SK-N-SH (cell line): ENCODE measurements at regions not wholly inside any gene's neighbourhood (a gene's known extent, or its start where the extent isn't known, plus 50 kb on each side); places are given as distances from the start of the nearest gene placed in this dataset.

Source experiments
- CTCF ChIA-PET: fragments of 300-600, 350-600 bp; formaldehyde crosslinking; extraction: SDS; loops from one replicate; lab custom pipeline; 2021; lab: Yijun Ruan, JAX
- POLR2A ChIA-PET: fragments of 350-600 bp; sonication (Branson Sonifier 250); formaldehyde crosslinking; extraction: SDS; loops from one replicate; lab custom pipeline; 2020; ENCODE audit warnings: antibody characterized with exemption, inconsistent platforms; lab: Yijun Ruan, JAX
- DNase-seq: peaks from one replicate; pipeline ENCODE4 v3.0.0; 2012
- H2AFZ ChIP-seq: fragments of 200-600 bp; sonication (generic); 2 replicates; pipeline ENCODE4 v1.8.1; 2016; ENCODE audit warnings: antibody characterized with exemption, mild to moderate bottlenecking, low read depth
- H3F3A ChIP-seq: fragments of 200-600 bp; sonication (generic); replicated peaks from 2 replicates; pipeline ENCODE3; 2016; ENCODE audit warnings: antibody characterized with exemption, mild to moderate bottlenecking; ENCODE audit not compliant: insufficient read depth
- H3K27ac ChIP-seq, 2 experiments: fragments of 200-500 bp in 1 of 2; fragments of 200-600 bp in 1 of 2; sonication (Bioruptor generic) in 1 of 2; sonication (generic), shearing (Covaris generic) in 1 of 2; 2 replicates each; pipeline versions ENCODE4 v1.5.1 to v1.6.1; 2014 to 2016; ENCODE audit warnings: low read depth in 2 of 2, inconsistent platforms in 1 of 2, low read length in 1 of 2, mild to moderate bottlenecking in 1 of 2, mixed read lengths in 1 of 2
- H3K27me3 ChIP-seq: fragments of 200-600 bp; sonication (generic), shearing (Covaris generic); 2 replicates; pipeline ENCODE4 v1.6.1; 2016; ENCODE audit warnings: mixed run types; ENCODE audit not compliant: insufficient read depth
- H3K36me3 ChIP-seq, 2 experiments: fragments of 200-500 bp in 1 of 2; fragments of 200-600 bp in 1 of 2; sonication (Bioruptor generic) in 1 of 2; sonication (generic) in 1 of 2; replicated peaks in 1 of 2; 2 replicates each; pipeline versions ENCODE3 to v1.5.1; 2014 to 2016; ENCODE audit warnings: low read length in 1 of 2, mild to moderate bottlenecking in 1 of 2; ENCODE audit not compliant: insufficient read depth in 2 of 2, control insufficient read depth in 1 of 2
- H3K4me1 ChIP-seq, 2 experiments: fragments of 200-500 bp in 1 of 2; fragments of 200-600 bp in 1 of 2; sonication (Bioruptor generic) in 1 of 2; sonication (generic), shearing (Covaris generic) in 1 of 2; 2 replicates each; pipeline versions ENCODE4 v1.5.1 to v1.6.1; 2014 to 2016; ENCODE audit warnings: low read depth in 1 of 2, low read length in 1 of 2, mixed run types in 1 of 2; ENCODE audit not compliant: insufficient read depth in 2 of 2, control insufficient read depth in 1 of 2
- H3K4me2 ChIP-seq: fragments of 200-600 bp; sonication (generic), shearing (Covaris generic); 2 replicates; pipeline ENCODE4 v1.6.1; 2017; ENCODE audit warnings: mixed run types
- H3K4me3 ChIP-seq, 2 experiments: fragments of 200-500 bp in 1 of 2; fragments of 200-600 bp in 1 of 2; sonication (Bioruptor generic) in 1 of 2; sonication (generic), shearing (Covaris generic) in 1 of 2; 2 replicates each; pipeline versions ENCODE4 v1.5.1 to v1.8.1; 2014 to 2016; ENCODE audit warnings: low read depth in 2 of 2, inconsistent platforms in 1 of 2, low read length in 1 of 2, mild to moderate bottlenecking in 1 of 2, mixed read lengths in 1 of 2, moderate library complexity in 1 of 2
- H3K79me2 ChIP-seq: fragments of 200-600 bp; sonication (generic); 2 replicates; pipeline ENCODE4 v1.8.1; 2017; ENCODE audit warnings: mild to moderate bottlenecking; ENCODE audit not compliant: insufficient read depth
- H3K9ac ChIP-seq: fragments of 200-600 bp; sonication (generic); 2 replicates; pipeline ENCODE4 v1.6.1; 2017; ENCODE audit warnings: mixed run types
- H3K9me2 ChIP-seq: fragments of 200-600 bp; sonication (generic); 2 replicates; pipeline ENCODE4 v1.6.1; 2017; ENCODE audit warnings: mixed run types
- H3K9me3 ChIP-seq: fragments of 200-600 bp; sonication (generic); 2 replicates; pipeline ENCODE4 v1.6.1; 2017; ENCODE audit warnings: mixed run types, mild to moderate bottlenecking, moderate library complexity
- H4K20me1 ChIP-seq: fragments of 200-600 bp; sonication (generic); 2 replicates; pipeline ENCODE4 v1.6.1; 2017; ENCODE audit warnings: mild to moderate bottlenecking, mixed run types; ENCODE audit not compliant: insufficient read depth
- ELF1 ChIP-seq: IDR thresholded peaks from 2 replicates; pipeline ENCODE4 v1.4.0; 2012
- EP300 ChIP-seq, 2 experiments: IDR thresholded peaks; 2 replicates each; pipeline versions ENCODE4 v1.4.0 to v1.6.1; 2012; ENCODE audit warnings: borderline replicate concordance in 1 of 2, low read depth in 1 of 2, low read length in 1 of 2
- FOSL2 ChIP-seq: IDR thresholded peaks from 2 replicates; pipeline ENCODE4 v1.4.0; 2012; ENCODE audit warnings: low read depth, mild to moderate bottlenecking, moderate library complexity, borderline replicate concordance
- FOXJ3 ChIP-seq: sonication (generic); formaldehyde crosslinking; IDR thresholded peaks from 2 replicates; pipeline ENCODE4 v1.5.1; 2020; ENCODE audit warnings: mild to moderate bottlenecking, missing genetic modification reagents
- FOXM1 ChIP-seq: IDR thresholded peaks from 2 replicates; pipeline ENCODE4 v1.4.0; 2012; ENCODE audit warnings: low read depth, mild to moderate bottlenecking
- GABPA ChIP-seq: IDR thresholded peaks from 2 replicates; pipeline ENCODE4 v1.4.0; 2012; ENCODE audit warnings: low read depth, mild to moderate bottlenecking
- IRF3 ChIP-seq: fragments of 150-350 bp; IDR thresholded peaks from 2 replicates; pipeline ENCODE4 v1.6.1; 2016; ENCODE audit warnings: mild to moderate bottlenecking, low read depth, low read length
- JUND ChIP-seq: IDR thresholded peaks from 2 replicates; pipeline ENCODE4 v1.4.0; 2012
- MEF2A ChIP-seq: IDR thresholded peaks from 2 replicates; pipeline ENCODE4 v1.4.0; 2012; ENCODE audit warnings: low read depth, borderline replicate concordance
- MXI1 ChIP-seq: IDR thresholded peaks from 2 replicates; pipeline ENCODE4 v1.6.1; 2012; ENCODE audit warnings: mild to moderate bottlenecking, low read depth, low read length, improper control_type of control experiment
- RAD21 ChIP-seq: IDR thresholded peaks from 2 replicates; pipeline ENCODE4 v1.6.1; 2012; ENCODE audit warnings: mild to moderate bottlenecking, low read length
- RCOR1 ChIP-seq: fragments of 150-350 bp; IDR thresholded peaks from 2 replicates; pipeline ENCODE4 v1.6.1; 2017; ENCODE audit warnings: antibody characterized with exemption, low read length
- TAF1 ChIP-seq: IDR thresholded peaks from 2 replicates; pipeline ENCODE4 v1.6.1; 2012; ENCODE audit warnings: low read depth, mild to moderate bottlenecking, low read length, moderate library complexity, borderline replicate concordance
- TEAD4 ChIP-seq: IDR thresholded peaks from 2 replicates; pipeline ENCODE4 v1.4.0; 2012; ENCODE audit warnings: mild to moderate bottlenecking, borderline replicate concordance; ENCODE audit not compliant: insufficient read depth
- WGBS: methylation state at CpG from one replicate; pipeline ENCODE4 v1.1.6; 2017; ENCODE audit warnings: low lambda C conversion rate; 5-methylcytosine and 5-hydroxymethylcytosine counted together
- TF ChIP-seq, protein P1 (sequence below): IDR thresholded peaks from 2 replicates; pipeline ENCODE4; 2012
- TF ChIP-seq, protein P2 (sequence below): IDR thresholded peaks from 2 replicates; pipeline ENCODE4 v1.4.0; 2012; ENCODE audit warnings: low read depth
- TF ChIP-seq, protein P3 (sequence below): IDR thresholded peaks from 2 replicates; pipeline ENCODE4 v1.4.0; 2012; ENCODE audit warnings: low read depth, borderline replicate concordance
- TF ChIP-seq, protein P4 (sequence below): IDR thresholded peaks from 2 replicates; pipeline ENCODE4 v1.4.0; 2012; ENCODE audit warnings: low read depth, borderline replicate concordance

- no peaks in the 10 kb centered on the region for H3K9me3 ChIP-seq
- no peak overlapping the region for H3K9ac ChIP-seq
- no peaks in the 10 kb centered on the region for H3K36me3 ChIP-seq
- no peaks in the 10 kb centered on the region; the same call in 1 of the 2 replicates for H3K27me3 ChIP-seq
- H3K9me2 ChIP-seq, result 0 out of 2 replicates have a peak, but pooled peaks cover 2% of the 10 kb centered on the region
- TF ChIP-seq, protein P1, sequence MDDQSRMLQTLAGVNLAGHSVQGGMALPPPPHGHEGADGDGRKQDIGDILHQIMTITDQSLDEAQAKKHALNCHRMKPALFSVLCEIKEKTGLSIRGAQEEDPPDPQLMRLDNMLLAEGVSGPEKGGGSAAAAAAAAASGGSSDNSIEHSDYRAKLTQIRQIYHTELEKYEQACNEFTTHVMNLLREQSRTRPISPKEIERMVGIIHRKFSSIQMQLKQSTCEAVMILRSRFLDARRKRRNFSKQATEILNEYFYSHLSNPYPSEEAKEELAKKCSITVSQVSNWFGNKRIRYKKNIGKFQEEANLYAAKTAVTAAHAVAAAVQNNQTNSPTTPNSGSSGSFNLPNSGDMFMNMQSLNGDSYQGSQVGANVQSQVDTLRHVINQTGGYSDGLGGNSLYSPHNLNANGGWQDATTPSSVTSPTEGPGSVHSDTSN, result no peak
- TF ChIP-seq, protein P2, sequence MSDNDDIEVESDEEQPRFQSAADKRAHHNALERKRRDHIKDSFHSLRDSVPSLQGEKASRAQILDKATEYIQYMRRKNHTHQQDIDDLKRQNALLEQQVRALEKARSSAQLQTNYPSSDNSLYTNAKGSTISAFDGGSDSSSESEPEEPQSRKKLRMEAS, result no peak
- TF ChIP-seq MXI1 (no peak), IRF3 (no peak), ELF1 (no peak), MEF2A (no peak), GABPA (no peak), RCOR1 (no peak), FOXJ3 (CRISPR knock-in tag) (no peak), TAF1 (no peak), FOSL2 (no peak), EP300 (IDR thresholded peaks at IDR 0.05; ENCODE audit: borderline replicate concordance in 1 of 2, low read depth in 1 of 2, low read length in 1 of 2) (no peak), TEAD4 (no peak), FOXM1 (no peak), JUND (no peak), RAD21 (no peak)
- TF ChIP-seq, protein P3, sequence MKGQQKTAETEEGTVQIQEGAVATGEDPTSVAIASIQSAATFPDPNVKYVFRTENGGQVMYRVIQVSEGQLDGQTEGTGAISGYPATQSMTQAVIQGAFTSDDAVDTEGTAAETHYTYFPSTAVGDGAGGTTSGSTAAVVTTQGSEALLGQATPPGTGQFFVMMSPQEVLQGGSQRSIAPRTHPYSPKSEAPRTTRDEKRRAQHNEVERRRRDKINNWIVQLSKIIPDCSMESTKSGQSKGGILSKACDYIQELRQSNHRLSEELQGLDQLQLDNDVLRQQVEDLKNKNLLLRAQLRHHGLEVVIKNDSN, result no peak
- TF ChIP-seq, protein P4, sequence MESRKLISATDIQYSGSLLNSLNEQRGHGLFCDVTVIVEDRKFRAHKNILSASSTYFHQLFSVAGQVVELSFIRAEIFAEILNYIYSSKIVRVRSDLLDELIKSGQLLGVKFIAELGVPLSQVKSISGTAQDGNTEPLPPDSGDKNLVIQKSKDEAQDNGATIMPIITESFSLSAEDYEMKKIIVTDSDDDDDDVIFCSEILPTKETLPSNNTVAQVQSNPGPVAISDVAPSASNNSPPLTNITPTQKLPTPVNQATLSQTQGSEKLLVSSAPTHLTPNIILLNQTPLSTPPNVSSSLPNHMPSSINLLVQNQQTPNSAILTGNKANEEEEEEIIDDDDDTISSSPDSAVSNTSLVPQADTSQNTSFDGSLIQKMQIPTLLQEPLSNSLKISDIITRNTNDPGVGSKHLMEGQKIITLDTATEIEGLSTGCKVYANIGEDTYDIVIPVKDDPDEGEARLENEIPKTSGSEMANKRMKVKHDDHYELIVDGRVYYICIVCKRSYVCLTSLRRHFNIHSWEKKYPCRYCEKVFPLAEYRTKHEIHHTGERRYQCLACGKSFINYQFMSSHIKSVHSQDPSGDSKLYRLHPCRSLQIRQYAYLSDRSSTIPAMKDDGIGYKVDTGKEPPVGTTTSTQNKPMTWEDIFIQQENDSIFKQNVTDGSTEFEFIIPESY, result no peak
- TF ChIP-seq, all 33 proteins: peak for 0
- no peak overlapping the region for H3K27ac ChIP-seq
- WGBS, result 62% methylated on average over 2 of the region's 2 CpGs
- H3K4me2 ChIP-seq, result no peak overlapping the region
- no peak overlapping the region for H3K4me3 ChIP-seq
- H3K4me1 ChIP-seq, result no peaks in the 10 kb centered on the region
- no peaks in the 10 kb centered on the region for H4K20me1 ChIP-seq
- CTCF ChIA-PET, result no interaction called here
- POLR2A ChIA-PET, result no interaction called here
- peaks cover 23% of the 10 kb centered on the region for H3F3A ChIP-seq
- no peak for DNase-seq
- no peaks in the 10 kb centered on the region for H3K79me2 ChIP-seq
- no peak overlapping the region for H2AFZ ChIP-seq
Observed at GRCh38 chrX:115402299-115402698, 112.8 kb downstream of the LUZP4 start.
